DND-41 (cell line): ENCODE measurements at regions not wholly inside any gene's neighbourhood (a gene's known extent, or its start where the extent isn't known, plus 50 kb on each side); places are given as distances from the start of the nearest gene placed in this dataset.
A peak's percentile ranks its signal among the peaks of the same experiment; 100 is the strongest.

ENCODE experiments used
- ATAC-seq: fragments of 200-7000 bp; cut with Tn5 transposase; 3 replicates; pipeline ENCODE4 v1.9.1; 2021; ENCODE audit warnings: low read depth; ENCODE audit not compliant: insufficient read depth
- DNase-seq: peaks from one replicate; pipeline ENCODE4 v3.0.0-alpha.2; 2020
- H2AFZ ChIP-seq: 2 replicates; pipeline ENCODE4 v1.6.0; 2012; ENCODE audit warnings: low read depth, low read length
- H3K27ac ChIP-seq: 2 replicates; pipeline ENCODE4 v1.5.1; 2012; ENCODE audit warnings: low read length, inconsistent platforms
- H3K27me3 ChIP-seq: fragments of 200-600 bp; sonication (generic); 2 replicates; pipeline ENCODE4 v1.6.0; 2012; ENCODE audit warnings: low read length, mild to moderate bottlenecking, inconsistent platforms; ENCODE audit not compliant: insufficient read depth, poor library complexity
- H3K36me3 ChIP-seq: 2 replicates; pipeline ENCODE4 v1.5.1; 2012; ENCODE audit warnings: low read length, inconsistent platforms; ENCODE audit not compliant: insufficient read depth
- H3K4me1 ChIP-seq: 2 replicates; pipeline ENCODE4 v1.5.1; 2012; ENCODE audit warnings: mild to moderate bottlenecking, low read length; ENCODE audit not compliant: insufficient read depth
- H3K4me2 ChIP-seq: 2 replicates; pipeline ENCODE4 v1.6.0; 2012; ENCODE audit warnings: mild to moderate bottlenecking, moderate library complexity, low read length, inconsistent platforms; ENCODE audit not compliant: insufficient read depth
- H3K4me3 ChIP-seq, 2 experiments: fragments of 200-600 bp in 1 of 2; shearing (Covaris generic) in 1 of 2; 2 replicates each; pipeline ENCODE4 v1.5.1; 2012 to 2016; ENCODE audit warnings: inconsistent platforms in 2 of 2, low read length in 2 of 2, mild to moderate bottlenecking in 2 of 2, low read depth in 1 of 2, moderate library complexity in 1 of 2
- H3K79me2 ChIP-seq: 2 replicates; pipeline ENCODE4 v1.6.0; 2012; ENCODE audit warnings: low read length, inconsistent platforms; ENCODE audit not compliant: insufficient read depth
- H3K9ac ChIP-seq: 2 replicates; pipeline ENCODE4 v1.6.0; 2012; ENCODE audit warnings: low read depth, mild to moderate bottlenecking, inconsistent platforms, low read length, moderate library complexity
- H3K9me3 ChIP-seq: 2 replicates; pipeline ENCODE4 v1.5.1; 2012; ENCODE audit warnings: low read length, moderate library complexity, mild to moderate bottlenecking, inconsistent platforms; ENCODE audit not compliant: insufficient read depth, severe bottlenecking
- H4K20me1 ChIP-seq: 2 replicates; pipeline ENCODE4 v1.6.0; 2012; ENCODE audit warnings: low read length; ENCODE audit not compliant: insufficient read depth
- EZH2 ChIP-seq: IDR thresholded peaks from 3 replicates; pipeline ENCODE4 v1.6.1; 2012; ENCODE audit warnings: borderline replicate concordance, low read depth, mild to moderate bottlenecking, moderate library complexity, low read length, inconsistent platforms; ENCODE audit not compliant: severe bottlenecking
- TF ChIP-seq, protein P1 (sequence below): IDR thresholded peaks from 2 replicates; pipeline ENCODE4 v1.5.1; 2012; ENCODE audit warnings: borderline replicate concordance, low read length, moderate library complexity, mild to moderate bottlenecking; ENCODE audit not compliant: poor library complexity, severe bottlenecking; ENCODE audit errors: extremely low read depth

GRCh38 chr2:161547130-161547529, 77.1 kb upstream of the SLC4A10 start:
- no peak overlapping the region for H3K4me2 ChIP-seq
- no peak overlapping the region for H3K4me3 ChIP-seq
- no peaks in the 10 kb centered on the region for H3K4me1 ChIP-seq
- DNase-seq (no peak), ATAC-seq (no peak)
- no peak overlapping the region for H2AFZ ChIP-seq
- no peaks in the 10 kb centered on the region for H3K27me3 ChIP-seq
- TF ChIP-seq, protein P1, sequence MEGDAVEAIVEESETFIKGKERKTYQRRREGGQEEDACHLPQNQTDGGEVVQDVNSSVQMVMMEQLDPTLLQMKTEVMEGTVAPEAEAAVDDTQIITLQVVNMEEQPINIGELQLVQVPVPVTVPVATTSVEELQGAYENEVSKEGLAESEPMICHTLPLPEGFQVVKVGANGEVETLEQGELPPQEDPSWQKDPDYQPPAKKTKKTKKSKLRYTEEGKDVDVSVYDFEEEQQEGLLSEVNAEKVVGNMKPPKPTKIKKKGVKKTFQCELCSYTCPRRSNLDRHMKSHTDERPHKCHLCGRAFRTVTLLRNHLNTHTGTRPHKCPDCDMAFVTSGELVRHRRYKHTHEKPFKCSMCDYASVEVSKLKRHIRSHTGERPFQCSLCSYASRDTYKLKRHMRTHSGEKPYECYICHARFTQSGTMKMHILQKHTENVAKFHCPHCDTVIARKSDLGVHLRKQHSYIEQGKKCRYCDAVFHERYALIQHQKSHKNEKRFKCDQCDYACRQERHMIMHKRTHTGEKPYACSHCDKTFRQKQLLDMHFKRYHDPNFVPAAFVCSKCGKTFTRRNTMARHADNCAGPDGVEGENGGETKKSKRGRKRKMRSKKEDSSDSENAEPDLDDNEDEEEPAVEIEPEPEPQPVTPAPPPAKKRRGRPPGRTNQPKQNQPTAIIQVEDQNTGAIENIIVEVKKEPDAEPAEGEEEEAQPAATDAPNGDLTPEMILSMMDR: no peak
- TF ChIP-seq EZH2: no peak
- no peak overlapping the region for H3K9ac ChIP-seq
- H3K79me2 ChIP-seq: no peaks in the 10 kb centered on the region
- no peaks in the 10 kb centered on the region for H3K36me3 ChIP-seq
- no peaks in the 10 kb centered on the region for H4K20me1 ChIP-seq
- no peak overlapping the region for H3K27ac ChIP-seq
- H3K9me3 ChIP-seq: no peaks in the 10 kb centered on the region

GRCh38 chr2:161552015-161552414, 72.2 kb upstream of the SLC4A10 start:
- TF ChIP-seq EZH2: no peak
- TF ChIP-seq, protein P1: no peak
- no peaks in the 10 kb centered on the region for H3K79me2 ChIP-seq

GRCh38 chr2:161555826-161556225, 68.4 kb upstream of the SLC4A10 start:
- Histone ChIP-seq H3K36me3 (no peaks in the 10 kb centered on the region), H3K4me1 (no peaks in the 10 kb centered on the region), H3K9me3 (no peaks in the 10 kb centered on the region), H3K79me2 (no peaks in the 10 kb centered on the region), H3K27me3 (no peaks in the 10 kb centered on the region), H4K20me1 (no peaks in the 10 kb centered on the region), H3K27ac (no peak overlapping the region), H2AFZ (no peak overlapping the region), H3K9ac (no peak overlapping the region), H3K4me2 (no peak overlapping the region), H3K4me3 (no peak overlapping the region)
- no peak for DNase-seq
- no peak for ATAC-seq
- TF ChIP-seq, protein P1: no peak

More at GRCh38 chr2:161552015-161552414, 72.2 kb upstream of the SLC4A10 start:
- H3K27ac ChIP-seq: no peak overlapping the region
- H4K20me1 ChIP-seq: no peaks in the 10 kb centered on the region
- H3K27me3 ChIP-seq: no peaks in the 10 kb centered on the region
- no peaks in the 10 kb centered on the region for H3K36me3 ChIP-seq
- no peak overlapping the region for H3K9ac ChIP-seq
- H2AFZ ChIP-seq: no peak overlapping the region
- no peak overlapping the region for H3K4me3 ChIP-seq
- DNase-seq: no peak
- ATAC-seq: no peak
- no peaks in the 10 kb centered on the region for H3K9me3 ChIP-seq
- H3K4me2 ChIP-seq: no peak overlapping the region
- H3K4me1 ChIP-seq: no peaks in the 10 kb centered on the region

GRCh38 chr2:161556440-161556839, 67.8 kb upstream of the SLC4A10 start:
- Histone ChIP-seq H2AFZ (no peak overlapping the region), H3K27ac (no peak overlapping the region), H3K27me3 (no peaks in the 10 kb centered on the region), H3K4me3 (no peak overlapping the region), H3K9me3 (no peaks in the 10 kb centered on the region), H4K20me1 (no peaks in the 10 kb centered on the region), H3K4me1 (no peaks in the 10 kb centered on the region), H3K36me3 (no peaks in the 10 kb centered on the region), H3K9ac (no peak overlapping the region), H3K4me2 (no peak overlapping the region), H3K79me2 (no peaks in the 10 kb centered on the region)
- no peak for ATAC-seq
- no peak for DNase-seq
- TF ChIP-seq EZH2: no peak
- TF ChIP-seq, protein P1: peak; percentile 30
